GM18867 (cell line): ENCODE measurements at regions not wholly inside any gene's neighbourhood (a gene's known extent, or its start where the extent isn't known, plus 50 kb on each side); places are given as distances from the start of the nearest gene placed in this dataset.
A peak's percentile ranks its signal among the peaks of the same experiment; 100 is the strongest.
"Not testable (repeated sequence)": the region's sequence is repeated elsewhere in the genome, so short reads cannot be mapped to it uniquely, and the experiment has no call there.

Experiments
- ATAC-seq: cut with Tn5 transposase; IDR thresholded peaks from one replicate; pipeline ENCODE4 v1.9.1; 2021; ENCODE audit warnings: mild to moderate bottlenecking, moderate library complexity; ENCODE audit not compliant: unreplicated experiment

DNA sequence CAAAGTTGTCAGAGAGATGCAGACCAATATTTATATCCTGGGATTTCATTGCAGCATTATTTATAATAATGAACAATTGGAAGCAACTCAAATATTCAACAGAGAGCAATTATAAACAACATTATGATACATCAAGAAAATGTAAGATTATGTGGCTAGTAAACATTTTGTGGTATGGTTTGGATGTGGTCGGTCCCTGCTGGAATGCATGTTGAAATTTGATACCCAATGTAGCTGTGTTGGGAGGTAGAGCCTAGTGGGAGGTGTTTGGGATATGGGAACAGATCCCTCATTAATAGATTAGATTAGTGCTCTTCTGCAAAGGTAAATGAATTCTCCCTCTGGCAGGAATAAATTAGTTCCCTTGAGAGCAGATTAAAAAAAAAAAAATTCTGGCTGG is 350.9 kb downstream of the ANKRD30A start:
- ATAC-seq, result no peak

DNA sequence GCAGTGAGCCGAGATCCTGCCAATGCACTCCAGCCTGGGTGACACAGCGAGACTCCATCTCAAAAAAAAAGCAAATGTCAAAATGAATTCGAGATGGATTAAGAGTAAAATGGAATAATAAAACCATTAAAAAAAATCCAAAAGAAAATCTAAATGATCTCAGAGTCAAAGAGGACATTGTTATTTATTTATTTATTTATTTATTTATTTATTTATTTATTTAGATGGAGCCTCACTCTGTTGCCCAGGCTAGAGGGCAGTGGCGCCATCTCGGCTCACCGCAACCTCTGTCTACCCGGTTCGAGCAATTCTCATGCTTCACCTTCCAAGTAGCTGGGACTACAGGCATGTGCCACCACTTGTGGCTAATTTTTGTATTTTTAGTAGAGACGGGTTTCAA is 349.2 kb downstream of the ANKRD30A start:
- ATAC-seq, result no peak

DNA sequence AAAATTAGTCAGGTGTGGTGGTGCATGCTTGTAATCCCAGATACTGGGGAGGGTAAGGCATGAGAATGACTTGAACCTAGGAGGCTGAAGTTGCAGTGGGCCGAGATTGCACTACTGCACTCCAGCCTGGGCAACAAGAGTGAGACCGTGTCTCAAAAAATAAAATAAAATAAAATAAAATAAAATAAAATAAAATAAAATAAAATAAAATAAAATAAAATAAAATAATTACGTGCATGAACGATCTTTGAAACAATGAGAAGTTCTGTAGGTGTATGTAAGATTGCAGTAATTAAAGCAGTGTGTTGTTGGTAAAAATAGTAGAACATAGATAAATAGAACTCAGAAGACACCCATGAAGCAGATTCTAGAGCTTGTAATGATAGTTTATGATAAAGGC is 348.5 kb downstream of the ANKRD30A start:
- ATAC-seq, result no peak

DNA sequence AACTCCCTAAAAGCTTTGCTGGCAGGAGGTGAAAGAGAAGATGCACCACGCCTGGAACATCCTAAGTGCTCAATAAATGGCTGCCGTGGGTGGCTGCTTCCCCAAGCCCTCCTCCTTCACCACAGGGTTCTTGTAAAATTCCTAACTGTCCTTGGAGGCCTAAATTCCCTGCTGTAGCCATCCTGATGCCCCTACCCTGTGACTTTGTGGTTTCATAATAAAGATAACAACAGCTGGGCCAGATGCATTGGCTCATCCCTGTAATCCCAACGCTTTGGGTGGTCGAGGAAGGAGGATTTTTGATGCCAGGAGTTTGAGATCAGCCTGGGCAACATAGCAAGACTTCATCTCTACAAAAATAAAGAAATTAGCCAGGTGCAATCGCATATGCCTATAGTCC is 341.8 kb downstream of the ANKRD30A start:
- ATAC-seq, result no peak

DNA sequence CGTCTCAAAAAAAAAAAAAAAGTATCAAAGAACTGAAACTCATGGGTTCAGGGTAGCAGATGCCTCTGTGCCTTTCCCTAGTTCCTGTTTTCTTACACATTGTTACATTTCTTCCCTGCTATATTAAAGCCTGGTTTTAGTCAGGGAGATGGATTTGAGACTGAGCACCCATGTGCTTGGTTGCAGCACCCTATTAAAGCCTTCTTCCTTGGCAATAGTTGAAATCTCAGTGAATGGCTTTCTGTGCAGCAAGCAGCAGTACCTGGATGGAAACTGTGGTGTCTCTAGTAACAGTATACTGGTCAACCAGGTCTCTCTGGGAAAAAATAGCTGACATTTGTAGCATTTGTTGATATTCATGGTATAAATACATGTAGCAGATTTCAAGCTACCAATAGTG is 331.1 kb downstream of the ANKRD30A start:
- no peak for ATAC-seq

DNA sequence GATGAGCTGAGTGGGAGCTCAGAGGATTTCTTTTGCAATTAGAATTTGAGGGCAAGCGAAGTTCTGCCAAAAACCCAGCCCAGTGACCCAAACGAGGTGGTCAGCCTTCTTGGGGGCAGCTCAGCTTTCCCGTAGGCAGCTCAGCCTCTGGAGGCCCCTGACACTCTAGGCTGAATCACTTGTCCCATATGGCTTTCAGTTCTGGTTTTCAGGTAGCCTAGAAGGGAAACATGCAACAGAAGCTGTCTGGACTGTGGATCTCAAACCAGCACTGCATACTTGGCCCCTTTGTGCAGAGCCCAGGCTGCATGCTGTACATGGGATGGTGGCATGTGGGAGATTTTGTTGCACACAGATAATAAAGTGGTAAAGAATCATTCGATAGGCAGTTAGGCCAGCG is 322.8 kb downstream of the ANKRD30A start:
- ATAC-seq, result peak; percentile 57

- no peak for ATAC-seq
Observed at GRCh38 chr10:37442882-37443281, 317.5 kb downstream of the ANKRD30A start.

DNA sequence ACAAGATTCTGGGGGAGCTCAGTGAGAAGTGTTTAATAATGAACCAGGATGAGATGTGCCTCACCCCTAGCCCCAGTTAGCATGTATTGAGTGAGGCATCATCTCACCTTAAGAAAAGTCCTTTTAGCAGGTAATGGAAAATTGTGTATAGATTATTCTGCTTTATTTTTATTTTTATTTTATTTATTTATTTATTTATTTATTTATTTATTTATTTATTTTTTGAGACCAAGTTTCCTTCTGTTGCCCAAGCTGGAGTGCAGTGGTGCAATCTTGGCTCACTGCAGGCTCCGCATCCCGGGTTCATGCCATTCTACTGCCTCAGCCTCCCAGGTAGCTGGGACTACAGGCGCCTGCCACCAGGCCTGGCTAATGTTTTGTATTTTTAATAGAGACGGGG is 315.8 kb downstream of the ANKRD30A start:
- ATAC-seq, result not testable (repeated sequence)

DNA sequence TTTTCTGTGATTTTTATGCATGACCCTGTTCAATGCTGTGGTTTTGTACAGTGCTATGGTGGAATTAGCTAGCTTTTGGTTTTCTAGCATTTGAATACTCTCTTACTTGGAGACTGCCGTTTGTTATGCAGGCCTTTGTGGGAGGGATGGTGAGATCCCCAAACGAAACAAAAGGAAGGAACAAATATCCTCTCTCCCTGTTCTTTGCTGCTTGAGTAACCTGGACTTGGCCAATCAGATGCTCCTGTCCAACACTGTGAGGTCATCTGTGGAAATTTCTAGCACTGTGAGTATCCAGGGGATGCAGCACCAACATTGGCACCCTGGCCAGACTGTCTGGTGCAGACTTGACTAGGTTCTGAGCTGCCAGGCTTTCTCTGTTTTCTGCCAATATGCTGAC is 314.4 kb downstream of the ANKRD30A start:
- ATAC-seq, result no peak

GRCh38 chr10:37436357-37436756 is 311.0 kb downstream of the ANKRD30A start:
- peak; percentile 46 for ATAC-seq

DNA sequence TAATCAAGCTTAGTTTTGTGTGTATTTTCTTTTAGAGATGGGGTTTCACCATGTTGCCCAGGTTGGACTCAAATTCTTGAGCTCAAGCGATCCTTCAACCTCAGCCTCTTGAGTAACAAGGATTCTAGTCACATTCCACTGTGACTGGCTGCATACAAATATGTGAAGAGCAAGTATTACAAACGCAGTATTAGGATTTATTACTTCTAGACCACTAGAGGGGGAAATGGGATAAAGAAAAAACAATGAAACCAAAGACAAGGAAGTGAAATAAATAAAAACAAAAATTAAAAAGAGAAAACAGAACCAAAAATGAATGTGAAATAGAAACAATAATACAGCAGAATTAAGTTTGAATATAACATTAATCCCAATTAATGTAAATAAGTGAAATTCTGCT is 308.7 kb downstream of the ANKRD30A start:
- ATAC-seq, result peak; percentile 76
